ENCODE measurements at regions not wholly inside any gene's neighbourhood (a gene's known extent, or its start where the extent isn't known, plus 50 kb on each side); places are given as distances from the start of the nearest gene placed in this dataset.
A peak's percentile ranks its signal among the peaks of the same experiment; 100 is the strongest.

- no peak overlapping the region for H3K4me3 ChIP-seq (ENCODE audit: low read depth, low read length)
- TF ChIP-seq CTCF (conservative IDR thresholded peaks at IDR 0.05; ENCODE audit: low read depth, low read length), result no peak
- no peak for DNase-seq (ENCODE audit: low read depth)
These were observed 121.1 kb downstream of the IRX5 start for GRCh38 chr16:55051571-55052347.

- no peak for TF ChIP-seq CTCF (conservative IDR thresholded peaks at IDR 0.05; ENCODE audit: low read depth, low read length)
- no peak overlapping the region for H3K4me3 ChIP-seq (ENCODE audit: low read depth, low read length)
- DNase-seq (ENCODE audit: low read depth), result no peak
These were observed 121.7 kb downstream of the IRX5 start for GRCh38 chr16:55052348-55052734.

DNA sequence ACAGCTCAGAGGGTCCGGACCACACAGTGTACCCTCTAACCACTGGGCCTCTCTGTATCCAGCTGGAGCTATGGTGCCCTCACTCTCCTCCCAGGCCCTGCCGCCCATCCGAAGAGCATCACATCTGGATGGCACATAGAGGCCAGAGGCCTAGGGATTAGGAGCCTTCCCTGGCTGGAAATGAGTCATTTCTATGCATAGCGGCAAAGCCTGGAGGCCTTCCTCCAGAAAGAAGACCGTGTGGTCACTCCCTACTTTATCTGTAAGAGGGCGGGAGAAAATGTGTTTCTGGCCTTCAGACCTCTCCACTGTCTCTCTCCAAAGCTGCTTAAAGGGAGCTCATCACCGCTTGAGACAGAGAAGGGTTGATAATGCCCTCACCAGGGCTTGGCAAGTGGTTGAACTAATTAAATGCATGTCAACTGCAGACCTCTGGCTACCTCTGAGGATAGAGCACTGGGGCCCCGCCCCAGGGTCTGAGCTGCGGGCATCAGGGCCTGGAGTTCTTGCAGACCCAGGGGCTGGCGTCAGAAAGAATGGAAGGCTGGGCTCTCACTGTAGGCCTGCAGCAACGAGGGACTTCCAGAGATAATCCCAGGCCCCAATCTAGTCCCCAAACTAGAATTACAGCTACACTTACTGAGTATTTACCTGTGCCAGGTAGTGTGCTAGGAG, 122.2 kb downstream of the IRX5 start:
- no peak for TF ChIP-seq CTCF (conservative IDR thresholded peaks at IDR 0.05; ENCODE audit: low read depth, low read length)
- DNase-seq (ENCODE audit: low read depth), result no peak

DNA sequence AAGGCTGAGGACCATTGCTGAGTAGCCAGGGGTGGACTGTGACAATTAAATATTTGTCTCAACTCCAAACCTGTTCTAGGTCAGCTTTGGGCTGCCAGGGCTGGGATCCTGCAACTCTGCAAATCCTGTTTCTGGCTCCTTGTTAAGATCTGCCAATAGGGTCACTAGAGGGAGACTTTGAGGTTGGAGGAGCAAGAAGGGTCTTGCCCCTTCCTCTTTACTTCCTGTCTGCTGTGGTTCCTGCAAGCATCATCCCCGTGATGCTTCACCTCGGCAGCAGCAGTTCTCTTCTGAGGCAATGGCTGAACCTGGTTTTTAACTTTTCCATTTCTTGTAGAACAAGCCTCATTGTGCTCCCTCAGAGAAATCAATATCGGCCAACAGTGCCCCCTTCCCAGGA, 124.6 kb downstream of the IRX5 start:
- TF ChIP-seq CTCF (conservative IDR thresholded peaks at IDR 0.05; ENCODE audit: low read depth, low read length), result no peak

More for the DNA sequence above, 122.2 kb downstream of the IRX5 start:
- no peak overlapping the region for H3K4me3 ChIP-seq (ENCODE audit: low read depth, low read length)

GRCh38 chr16:55056585-55057401, 126.1 kb downstream of the IRX5 start:
- DNase-seq (ENCODE audit: low read depth), result no peak
- H3K4me3 ChIP-seq (ENCODE audit: low read depth, low read length), result peak overlapping the region; percentile 19
- no peak for TF ChIP-seq CTCF (conservative IDR thresholded peaks at IDR 0.05; ENCODE audit: low read depth, low read length)

More for the DNA sequence above, 124.6 kb downstream of the IRX5 start:
- no peak for DNase-seq (ENCODE audit: low read depth)
- H3K4me3 ChIP-seq (ENCODE audit: low read depth, low read length), result no peak overlapping the region

GRCh38 chr16:55057866-55058265, 127.2 kb downstream of the IRX5 start:
- no peak for TF ChIP-seq CTCF (conservative IDR thresholded peaks at IDR 0.05; ENCODE audit: low read depth, low read length)
- DNase-seq (ENCODE audit: low read depth), result no peak

More at GRCh38 chr16:55057866-55058265, 127.2 kb downstream of the IRX5 start:
- H3K4me3 ChIP-seq (ENCODE audit: low read depth, low read length), result no peak overlapping the region

Measured in epithelial cell of proximal tubule (primary cell).